ENCODE measurements at regions not wholly inside any gene's neighbourhood (a gene's known extent, or its start where the extent isn't known, plus 50 kb on each side); places are given as distances from the start of the nearest gene placed in this dataset.

DNA sequence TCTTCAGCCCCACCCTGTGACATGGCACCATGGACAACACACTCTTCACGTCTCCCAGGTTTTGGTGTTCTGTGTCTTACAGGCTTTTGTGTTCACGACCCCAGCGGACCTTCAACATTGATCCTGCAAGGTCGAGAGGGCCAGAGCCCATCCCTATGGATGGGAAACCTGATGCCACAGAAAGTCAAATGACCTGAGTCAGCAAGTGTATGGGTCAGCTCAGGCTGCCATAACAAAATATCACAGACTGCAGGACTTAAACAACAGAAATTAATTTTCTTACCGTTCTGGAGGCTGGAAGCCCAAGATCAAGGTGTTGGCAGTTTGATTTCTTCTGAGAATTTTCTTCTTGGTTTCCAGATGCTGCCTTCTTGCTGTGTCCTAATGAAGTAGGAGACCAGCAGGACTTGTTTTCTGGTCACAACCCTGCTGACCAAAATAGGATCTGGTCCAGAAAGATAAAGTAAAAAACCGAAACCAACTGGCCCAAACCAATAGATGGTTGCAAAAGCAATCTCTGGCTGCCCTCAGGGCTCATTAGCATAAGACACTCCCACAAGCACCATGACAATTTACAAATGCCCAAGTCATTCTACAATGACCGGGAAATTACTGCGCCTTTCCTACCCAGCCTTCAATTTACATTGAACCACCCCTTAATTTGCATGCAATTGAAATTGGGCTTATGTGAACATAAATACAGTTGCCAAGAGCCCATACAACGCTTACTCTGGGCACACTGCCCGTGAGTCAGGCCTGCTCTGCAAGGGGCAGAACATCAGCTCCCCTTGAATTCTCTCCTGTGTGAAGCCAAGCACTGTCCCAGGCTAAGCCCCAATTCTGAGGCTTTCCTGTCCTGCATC, 82.9 kb upstream of the SLC22A11 start:
- DNase-seq (ENCODE audit: insufficient read length, low spot score) (no peak), FAIRE-seq (no peak)
- no peak for TF ChIP-seq CTCF (IDR thresholded peaks at IDR 0.05; ENCODE audit: insufficient read depth, missing control alignments)

- no peak for TF ChIP-seq CTCF (IDR thresholded peaks at IDR 0.05; ENCODE audit: insufficient read depth, missing control alignments)
- DNase-seq (ENCODE audit: insufficient read length, low spot score) (no peak), FAIRE-seq (no peak)
Observed at GRCh38 chr11:64474680-64475079, 81.1 kb upstream of the SLC22A11 start.

GRCh38 chr11:64475145-64475544, 80.6 kb upstream of the SLC22A11 start:
- no peak for TF ChIP-seq CTCF (IDR thresholded peaks at IDR 0.05; ENCODE audit: insufficient read depth, missing control alignments)
- FAIRE-seq (no peak), DNase-seq (ENCODE audit: insufficient read length, low spot score) (no peak)

GRCh38 chr11:64476881-64477280, 78.9 kb upstream of the SLC22A11 start:
- TF ChIP-seq CTCF (IDR thresholded peaks at IDR 0.05; ENCODE audit: insufficient read depth, missing control alignments) = no peak
- DNase-seq (ENCODE audit: insufficient read length, low spot score) = no peak
- no peak for FAIRE-seq

GRCh38 chr11:64477675-64478074, 78.1 kb upstream of the SLC22A11 start:
- no peak for DNase-seq (ENCODE audit: insufficient read length, low spot score)
- no peak for TF ChIP-seq CTCF (IDR thresholded peaks at IDR 0.05; ENCODE audit: insufficient read depth, missing control alignments)
- no peak for FAIRE-seq

DNA sequence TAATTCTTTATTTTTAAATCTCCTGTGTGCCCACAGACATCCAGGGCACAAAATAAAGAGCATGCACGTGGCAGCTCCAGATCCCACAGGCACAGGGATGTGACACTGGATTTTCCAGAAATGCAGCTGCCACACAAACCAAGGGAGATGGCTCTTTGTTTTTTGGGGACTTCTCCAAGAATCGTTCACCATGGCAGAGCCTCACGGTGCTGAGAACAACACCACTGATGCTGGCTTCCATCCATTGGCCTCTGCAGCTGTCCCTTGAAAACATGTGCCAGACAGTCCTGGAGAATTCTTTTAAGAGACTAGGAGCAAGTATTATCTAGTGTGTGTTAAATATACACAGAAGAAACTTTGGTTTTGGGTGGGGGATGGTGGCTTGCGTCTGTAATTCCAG, 73.2 kb upstream of the SLC22A11 start:
- no peak for DNase-seq (ENCODE audit: insufficient read length, low spot score)
- FAIRE-seq = no peak
- TF ChIP-seq CTCF (IDR thresholded peaks at IDR 0.05; ENCODE audit: insufficient read depth, missing control alignments) = no peak
